ENCODE measurements at regions not wholly inside any gene's neighbourhood (a gene's known extent, or its start where the extent isn't known, plus 50 kb on each side); places are given as distances from the start of the nearest gene placed in this dataset.

- TF ChIP-seq CTCF (IDR thresholded peaks at IDR 0.05; ENCODE audit: insufficient read depth, low read length): no peak
- no peak overlapping the region for H3K4me3 ChIP-seq (ENCODE audit: low read depth, low read length)
- no peak for DNase-seq (ENCODE audit: low read depth)
Observed at GRCh38 chrX:113892891-113893290, 691.0 kb upstream of the HTR2C start.

- no peak overlapping the region for H3K4me3 ChIP-seq (ENCODE audit: low read depth, low read length)
- no peak for TF ChIP-seq CTCF (IDR thresholded peaks at IDR 0.05; ENCODE audit: insufficient read depth, low read length)
- DNase-seq (ENCODE audit: low read depth): no peak
Observed at GRCh38 chrX:113892401-113892800, 691.5 kb upstream of the HTR2C start.

GRCh38 chrX:113873056-113873455 is 710.8 kb upstream of the HTR2C start:
- no peak for DNase-seq (ENCODE audit: low read depth)
- no peak for TF ChIP-seq CTCF (IDR thresholded peaks at IDR 0.05; ENCODE audit: insufficient read depth, low read length)
- H3K4me3 ChIP-seq (ENCODE audit: low read depth, low read length): no peak overlapping the region

- H3K4me3 ChIP-seq (ENCODE audit: low read depth, low read length): no peak overlapping the region
- DNase-seq (ENCODE audit: low read depth): no peak
- TF ChIP-seq CTCF (IDR thresholded peaks at IDR 0.05; ENCODE audit: insufficient read depth, low read length): no peak
Observed at GRCh38 chrX:113868711-113869110, 715.2 kb upstream of the HTR2C start.

GRCh38 chrX:113868177-113868576 is 715.7 kb upstream of the HTR2C start:
- TF ChIP-seq CTCF (IDR thresholded peaks at IDR 0.05; ENCODE audit: insufficient read depth, low read length): no peak
- no peak for DNase-seq (ENCODE audit: low read depth)
- H3K4me3 ChIP-seq (ENCODE audit: low read depth, low read length): no peak overlapping the region

GRCh38 chrX:113849408-113849807 is 734.5 kb upstream of the HTR2C start:
- no peak for DNase-seq (ENCODE audit: low read depth)
- TF ChIP-seq CTCF (IDR thresholded peaks at IDR 0.05; ENCODE audit: insufficient read depth, low read length): no peak
- no peak overlapping the region for H3K4me3 ChIP-seq (ENCODE audit: low read depth, low read length)
